Bronchial epithelial cell (primary cell): ENCODE measurements at regions not wholly inside any gene's neighbourhood (a gene's known extent, or its start where the extent isn't known, plus 50 kb on each side); places are given as distances from the start of the nearest gene placed in this dataset.
A peak's percentile ranks its signal among the peaks of the same experiment; 100 is the strongest.
"Not testable (repeated sequence)": the region's sequence is repeated elsewhere in the genome, so short reads cannot be mapped to it uniquely, and the experiment has no call there.

Experiments used
- DNase-seq: peaks from one replicate; pipeline ENCODE4 v3.0.0-alpha.2; 2010; ENCODE audit warnings: low read depth
- FAIRE-seq: peaks from 2 replicates; lab custom pipeline; 2011; peaks lifted over from hg19 to GRCh38; lab: Jason Lieb, UNC
- H3K27me3 ChIP-seq: 2 replicates; pipeline ENCODE4 v1.5.1; 2011; ENCODE audit warnings: low read length; ENCODE audit not compliant: control insufficient read depth, insufficient read depth
- H3K36me3 ChIP-seq: 2 replicates; pipeline ENCODE4 v1.5.1; 2011; ENCODE audit warnings: low read length; ENCODE audit not compliant: control insufficient read depth, insufficient read depth
- H3K4me3 ChIP-seq: 2 replicates; pipeline ENCODE4 v1.5.1; 2011; ENCODE audit warnings: mild to moderate bottlenecking, low read depth, low read length, control low read depth
- CTCF ChIP-seq: IDR thresholded peaks from 2 replicates; pipeline ENCODE4 v1.5.1; 2011; ENCODE audit warnings: mild to moderate bottlenecking, moderate library complexity, low read length, control low read depth, inconsistent platforms; ENCODE audit not compliant: insufficient read depth, severe bottlenecking

- TF ChIP-seq CTCF: no peak
- H3K4me3 ChIP-seq: no peak overlapping the region
- H3K27me3 ChIP-seq: no peaks in the 10 kb centered on the region
- DNase-seq: no peak
- H3K36me3 ChIP-seq: no peaks in the 10 kb centered on the region
- FAIRE-seq: no peak
Observed at GRCh38 chr12:42020226-42020625, 124.4 kb downstream of the GXYLT1 start.

GRCh38 chr12:42019746-42020145 lies 124.9 kb downstream of the GXYLT1 start:
- no peak for FAIRE-seq
- Histone ChIP-seq H3K27me3 (no peaks in the 10 kb centered on the region), H3K36me3 (no peaks in the 10 kb centered on the region), H3K4me3 (no peak overlapping the region)
- TF ChIP-seq CTCF: no peak
- no peak for DNase-seq

- FAIRE-seq: no peak
- Histone ChIP-seq H3K36me3 (no peaks in the 10 kb centered on the region), H3K27me3 (no peaks in the 10 kb centered on the region), H3K4me3 (no peak overlapping the region)
- no peak for DNase-seq
- no peak for TF ChIP-seq CTCF
Observed at GRCh38 chr12:42017051-42017450, 127.6 kb downstream of the GXYLT1 start.

- DNase-seq (no peak), FAIRE-seq (no peak)
- no peaks in the 10 kb centered on the region for H3K36me3 ChIP-seq
Observed at GRCh38 chr12:42015051-42015461, 129.6 kb downstream of the GXYLT1 start.

GRCh38 chr12:42012501-42012900 lies 132.2 kb downstream of the GXYLT1 start:
- not testable (repeated sequence) for H3K36me3 ChIP-seq, H3K27me3 ChIP-seq, H3K4me3 ChIP-seq, FAIRE-seq
- DNase-seq: peak; percentile 32

More at GRCh38 chr12:42015051-42015461, 129.6 kb downstream of the GXYLT1 start:
- no peaks in the 10 kb centered on the region for H3K27me3 ChIP-seq
- no peak overlapping the region for H3K4me3 ChIP-seq
- no peak for TF ChIP-seq CTCF

- FAIRE-seq: no peak
Observed at GRCh38 chr12:42010715-42011114, 134.0 kb downstream of the GXYLT1 start.

More at GRCh38 chr12:42010715-42011114, 134.0 kb downstream of the GXYLT1 start:
- Histone ChIP-seq H3K4me3 (no peak overlapping the region), H3K27me3 (no peaks in the 10 kb centered on the region), H3K36me3 (no peaks in the 10 kb centered on the region)
- DNase-seq: no peak
- TF ChIP-seq CTCF: no peak
